GM21360 (cell line): ENCODE measurements at regions not wholly inside any gene's neighbourhood (a gene's known extent, or its start where the extent isn't known, plus 50 kb on each side); places are given as distances from the start of the nearest gene placed in this dataset.
"Not testable (repeated sequence)": the region's sequence is repeated elsewhere in the genome, so short reads cannot be mapped to it uniquely, and the experiment has no call there.

ENCODE experiments used
- ATAC-seq: cut with Tn5 transposase; IDR thresholded peaks from one replicate; pipeline ENCODE4 v1.9.1; 2021; ENCODE audit warnings: mild to moderate bottlenecking, moderate library complexity; ENCODE audit not compliant: unreplicated experiment

DNA sequence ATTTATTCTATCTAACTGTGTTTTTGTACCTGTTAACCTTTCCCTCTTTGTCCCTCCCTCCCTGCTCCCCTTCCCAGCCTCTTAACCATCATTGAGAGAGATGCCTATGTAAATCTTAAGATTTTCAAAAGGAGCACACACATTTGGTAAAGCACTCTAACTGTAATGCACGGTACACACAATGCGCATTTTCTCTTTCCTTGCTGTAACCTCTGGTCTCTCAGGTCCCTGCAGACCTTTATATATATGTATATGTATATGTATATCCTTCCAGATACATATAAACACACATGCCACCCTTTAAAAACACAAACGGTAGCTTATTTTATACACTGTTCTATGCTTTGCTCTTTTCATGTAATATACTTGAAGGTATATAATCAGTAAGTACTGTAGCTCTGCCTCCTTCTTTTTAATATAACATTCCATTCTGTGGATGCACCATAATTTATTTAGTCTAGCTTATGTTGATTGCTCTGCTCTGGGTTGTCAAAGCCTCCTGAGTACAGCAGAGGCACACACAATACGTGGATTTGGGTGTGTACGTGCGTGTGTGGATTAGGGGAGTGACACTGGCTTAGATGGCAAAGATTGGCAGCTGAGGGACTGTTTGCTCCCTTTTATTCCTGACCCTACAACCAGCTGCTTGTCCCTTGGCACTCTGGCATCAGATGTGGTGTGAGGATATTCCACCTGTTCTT lies 118.4 kb upstream of the PTPN20 start:
- ATAC-seq = not testable (repeated sequence)

DNA sequence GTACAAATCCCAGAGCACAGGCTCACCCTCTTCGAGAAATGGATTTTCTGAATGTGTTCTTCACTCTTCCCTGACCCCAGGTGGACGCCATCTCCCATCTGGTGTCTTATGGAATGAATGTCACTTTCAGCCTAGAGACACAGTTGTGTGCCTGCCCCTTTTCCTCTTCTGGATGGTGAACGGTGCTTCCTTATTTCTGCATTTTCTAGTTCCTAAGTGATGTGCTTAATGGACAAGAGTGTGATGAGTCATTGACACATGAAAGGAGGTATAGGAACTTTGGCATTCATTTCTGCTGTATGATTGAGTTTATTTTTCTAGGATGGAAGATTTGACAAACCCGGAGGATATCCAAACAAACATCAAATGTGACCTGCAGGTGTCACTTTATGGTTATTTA lies 114.9 kb upstream of the PTPN20 start:
- ATAC-seq = not testable (repeated sequence)

DNA sequence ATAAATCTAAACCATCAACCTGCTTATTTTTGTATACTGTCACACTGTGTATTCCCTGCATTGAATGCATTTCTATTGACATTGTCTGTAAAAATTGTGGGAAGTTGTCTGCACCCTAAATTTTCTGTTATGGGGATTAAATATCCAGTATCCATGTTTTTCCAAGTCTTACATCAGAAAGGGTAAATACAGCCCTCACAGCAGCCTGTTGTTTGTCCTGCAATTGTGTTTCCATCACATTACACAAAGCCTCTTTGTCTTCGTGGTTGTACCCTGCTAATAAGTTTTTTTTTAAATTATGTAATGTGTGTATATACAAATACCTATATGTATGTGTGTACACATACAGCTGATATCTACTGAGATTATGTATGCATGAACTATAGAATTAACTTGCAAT lies 109.2 kb upstream of the PTPN20 start:
- ATAC-seq = not testable (repeated sequence)

DNA sequence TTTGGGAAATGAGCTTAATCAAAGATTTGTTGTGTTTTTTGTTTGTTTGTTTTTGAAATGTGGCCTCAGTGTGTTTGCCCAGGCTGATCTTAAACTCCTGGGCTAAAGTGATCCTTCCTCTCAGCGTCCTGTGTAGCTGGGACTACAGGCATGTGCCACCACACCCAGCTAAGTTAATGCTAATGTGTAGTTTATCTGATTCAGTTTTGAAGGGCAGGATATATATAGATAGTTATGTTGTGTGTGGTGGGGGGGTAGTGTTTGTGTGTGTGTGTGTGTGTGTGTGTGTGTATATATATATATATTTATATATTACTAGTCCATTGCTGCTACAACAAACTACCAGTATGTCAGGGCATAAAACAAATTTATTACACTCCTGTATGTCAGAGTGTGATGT lies 108.1 kb upstream of the PTPN20 start:
- ATAC-seq = not testable (repeated sequence)

GRCh38 chr10:46810222-46810621 lies 101.0 kb upstream of the PTPN20 start:
- ATAC-seq = not testable (repeated sequence)

- ATAC-seq = not testable (repeated sequence)
These were observed 95.1 kb upstream of the PTPN20 start for GRCh38 chr10:46816126-46816525.

GRCh38 chr10:46840393-46841050 lies 70.7 kb upstream of the PTPN20 start:
- ATAC-seq = not testable (repeated sequence)

DNA sequence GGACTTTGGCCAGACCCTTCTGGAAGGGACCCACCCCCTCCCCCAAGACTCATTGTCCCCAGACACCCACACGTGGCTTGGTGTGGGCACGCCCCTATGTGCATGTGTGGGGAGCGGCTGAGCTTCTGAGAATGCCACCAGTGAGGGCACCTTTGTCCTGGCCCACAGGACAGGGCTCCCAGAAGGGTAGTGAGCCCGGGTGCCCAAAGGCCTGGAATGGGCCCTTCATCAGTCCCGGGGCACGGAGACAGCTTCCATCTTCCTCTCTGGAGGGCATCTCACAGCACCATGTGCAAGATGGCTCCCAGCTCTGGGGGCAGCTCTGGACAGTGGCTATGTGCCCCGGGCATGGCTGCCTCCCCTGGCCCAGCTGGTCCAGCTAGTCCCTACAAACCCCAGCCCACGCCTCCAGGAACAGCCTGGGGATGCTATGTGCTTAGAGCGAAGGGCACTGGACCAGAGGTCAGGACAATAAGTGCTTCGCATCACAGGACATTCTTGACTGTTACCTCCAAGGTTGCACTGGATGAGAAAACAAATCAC lies 70.1 kb upstream of the PTPN20 start:
- ATAC-seq = not testable (repeated sequence)

- not testable (repeated sequence) for ATAC-seq
These were observed 66.0 kb upstream of the PTPN20 start for GRCh38 chr10:46845194-46845593.

DNA sequence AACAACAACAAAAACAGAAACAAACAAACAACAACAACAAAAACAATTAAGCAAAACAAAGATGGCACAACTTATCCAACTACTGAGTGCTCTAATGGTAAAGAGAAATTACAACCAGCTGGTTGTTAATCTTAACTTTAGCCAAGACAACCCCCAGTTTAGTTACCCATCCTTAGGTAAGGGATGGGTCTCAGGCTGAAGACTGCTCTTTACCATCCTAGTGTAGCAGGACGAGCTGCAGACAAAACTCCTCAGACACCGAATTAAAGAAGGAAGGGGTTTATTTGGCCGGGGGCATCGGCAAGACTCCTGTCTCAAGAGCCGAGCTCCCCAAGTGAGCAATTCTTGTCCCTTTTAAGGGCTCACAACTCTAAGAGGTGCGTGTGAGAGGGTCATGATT lies 65.6 kb upstream of the PTPN20 start:
- ATAC-seq = not testable (repeated sequence)

- ATAC-seq = not testable (repeated sequence)
These were observed 50.5 kb upstream of the PTPN20 start for GRCh38 chr10:46860753-46861152.
